KMS-11 (cell line): ENCODE measurements at regions not wholly inside any gene's neighbourhood (a gene's known extent, or its start where the extent isn't known, plus 50 kb on each side); places are given as distances from the start of the nearest gene placed in this dataset.
A peak's percentile ranks its signal among the peaks of the same experiment; 100 is the strongest.
"Not testable (repeated sequence)": the region's sequence is repeated elsewhere in the genome, so short reads cannot be mapped to it uniquely, and the experiment has no call there.

Source experiments
- H2AFZ ChIP-seq: fragments of 200-600 bp; sonication (generic); 2 replicates; pipeline ENCODE4 v1.6.1; 2016; ENCODE audit warnings: antibody characterized with exemption, mixed run types, low read depth
- H3K27ac ChIP-seq: fragments of 200-600 bp; sonication (generic); 2 replicates; pipeline ENCODE4 v1.6.1; 2016; ENCODE audit warnings: mild to moderate bottlenecking, mixed run types
- H3K27me3 ChIP-seq: fragments of 200-600 bp; sonication (generic); 2 replicates; pipeline ENCODE4 v1.6.1; 2017; ENCODE audit warnings: mild to moderate bottlenecking, low read depth, mixed run types, moderate library complexity; ENCODE audit not compliant: insufficient read depth
- H3K36me3 ChIP-seq: fragments of 200-600 bp; sonication (generic); 2 replicates; pipeline ENCODE4 v1.6.1; 2017; ENCODE audit warnings: mild to moderate bottlenecking, mixed run types; ENCODE audit not compliant: insufficient read depth
- H3K4me1 ChIP-seq: fragments of 200-600 bp; sonication (generic); 2 replicates; pipeline ENCODE4 v1.6.1; 2016; ENCODE audit warnings: mild to moderate bottlenecking, low read depth, mixed run types; ENCODE audit not compliant: poor library complexity, severe bottlenecking
- H3K4me2 ChIP-seq: fragments of 200-600 bp; sonication (generic); 2 replicates; pipeline ENCODE4 v1.7.0; 2016; ENCODE audit warnings: mild to moderate bottlenecking, mixed run types
- H3K4me3 ChIP-seq: fragments of 200-600 bp; sonication (generic); IDR thresholded peaks from 2 replicates; pipeline ENCODE4 v1.6.1; 2017; ENCODE audit warnings: low read depth, low read length, mixed read lengths; ENCODE audit not compliant: insufficient read depth
- H3K79me2 ChIP-seq: fragments of 200-600 bp; sonication (generic); 2 replicates; pipeline ENCODE4 v1.6.1; 2016; ENCODE audit warnings: low read depth, mixed run types; ENCODE audit not compliant: insufficient read depth
- H3K9ac ChIP-seq: fragments of 200-600 bp; sonication (generic); 2 replicates; pipeline ENCODE4 v1.6.1; 2016; ENCODE audit warnings: mild to moderate bottlenecking, mixed run types
- H4K20me1 ChIP-seq: fragments of 200-600 bp; sonication (generic); 2 replicates; pipeline ENCODE4 v1.6.1; 2016; ENCODE audit warnings: mild to moderate bottlenecking, mixed run types; ENCODE audit not compliant: insufficient read depth
- CTCF ChIP-seq: fragments of 200-600 bp; sonication (generic); conservative IDR thresholded peaks from 2 replicates; pipeline ENCODE4 v1.6.1; 2017; ENCODE audit warnings: low read depth, mild to moderate bottlenecking, antibody characterized with exemption, low read length, moderate library complexity, mixed read lengths

GRCh38 chr20:53768329-53768728 lies 174.7 kb upstream of the ZNF217 start:
- H3K4me2 ChIP-seq, result no peak overlapping the region
- no peak overlapping the region for H2AFZ ChIP-seq

GRCh38 chr20:53767206-53767930 lies 173.7 kb upstream of the ZNF217 start:
- H4K20me1 ChIP-seq, result no peaks in the 10 kb centered on the region
- H3K36me3 ChIP-seq, result no peaks in the 10 kb centered on the region
- no peak overlapping the region for H3K9ac ChIP-seq
- peaks cover 12% of the 10 kb centered on the region for H3K4me1 ChIP-seq
- H3K79me2 ChIP-seq, result no peaks in the 10 kb centered on the region
- 0 out of 2 replicates have a peak overlapping the region, but pooled peaks have one; percentile 18 for H2AFZ ChIP-seq
- peak overlapping the region; percentile 24; the same call in 1 of the 2 replicates for H3K4me2 ChIP-seq
- TF ChIP-seq CTCF, result no peak
- no peak overlapping the region for H3K27ac ChIP-seq
- H3K27me3 ChIP-seq, result no peaks in the 10 kb centered on the region
- no peak overlapping the region for H3K4me3 ChIP-seq

More at GRCh38 chr20:53768329-53768728, 174.7 kb upstream of the ZNF217 start:
- Histone ChIP-seq H3K27me3 (no peaks in the 10 kb centered on the region), H4K20me1 (no peaks in the 10 kb centered on the region), H3K4me1 (peaks cover 12% of the 10 kb centered on the region), H3K79me2 (no peaks in the 10 kb centered on the region), H3K36me3 (no peaks in the 10 kb centered on the region), H3K4me3 (no peak overlapping the region), H3K27ac (no peak overlapping the region), H3K9ac (no peak overlapping the region)
- TF ChIP-seq CTCF, result no peak

GRCh38 chr20:53764415-53764800 lies 170.8 kb upstream of the ZNF217 start:
- no peak for TF ChIP-seq CTCF
- Histone ChIP-seq H3K4me1 (peaks cover 12% of the 10 kb centered on the region), H3K4me2 (no peak overlapping the region), H3K27ac (no peak overlapping the region), H3K36me3 (no peaks in the 10 kb centered on the region), H3K27me3 (no peaks in the 10 kb centered on the region), H4K20me1 (no peaks in the 10 kb centered on the region), H2AFZ (no peak overlapping the region), H3K4me3 (no peak overlapping the region), H3K79me2 (no peaks in the 10 kb centered on the region), H3K9ac (no peak overlapping the region)

GRCh38 chr20:53763707-53764414 lies 170.2 kb upstream of the ZNF217 start:
- Histone ChIP-seq H3K79me2 (no peaks in the 10 kb centered on the region), H4K20me1 (no peaks in the 10 kb centered on the region), H3K4me1 (peaks cover 12% of the 10 kb centered on the region), H3K27me3 (no peaks in the 10 kb centered on the region), H3K36me3 (no peaks in the 10 kb centered on the region), H3K27ac (no peak overlapping the region), H2AFZ (no peak overlapping the region), H3K9ac (no peak overlapping the region), H3K4me3 (no peak overlapping the region), H3K4me2 (no peak overlapping the region)
- TF ChIP-seq CTCF, result no peak

GRCh38 chr20:53762423-53762798 lies 168.8 kb upstream of the ZNF217 start:
- H4K20me1 ChIP-seq, H3K79me2 ChIP-seq, H3K27me3 ChIP-seq, H3K9ac ChIP-seq, H3K4me3 ChIP-seq, H3K4me1 ChIP-seq, H3K36me3 ChIP-seq, H3K4me2 ChIP-seq, H3K27ac ChIP-seq, H2AFZ ChIP-seq: not testable (repeated sequence)
